ENCODE measurements at regions not wholly inside any gene's neighbourhood (a gene's known extent, or its start where the extent isn't known, plus 50 kb on each side); places are given as distances from the start of the nearest gene placed in this dataset.

DNA sequence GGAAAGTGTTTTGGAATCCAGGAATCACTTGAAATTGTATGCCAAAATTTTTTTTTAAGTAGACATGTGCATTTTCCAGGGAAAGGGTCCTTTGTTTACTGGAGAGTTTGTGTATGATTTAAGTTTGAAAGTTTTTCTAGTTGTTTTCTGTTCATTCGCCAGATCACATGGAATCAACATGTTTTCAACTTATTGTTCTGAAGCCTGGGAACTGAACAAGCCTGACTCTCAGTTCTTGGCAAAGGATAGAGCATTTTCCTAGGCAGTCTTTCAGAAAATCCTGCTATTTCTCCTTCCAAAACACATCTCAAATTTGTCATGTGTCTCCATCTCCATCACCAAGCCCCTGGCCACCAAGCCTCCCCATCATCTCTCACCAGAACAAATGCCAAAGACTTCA lies 374.8 kb downstream of the MAFB start:
- no peak overlapping the region for H3K4me3 ChIP-seq (ENCODE audit: low read depth, low read length)
- TF ChIP-seq, protein P1, sequence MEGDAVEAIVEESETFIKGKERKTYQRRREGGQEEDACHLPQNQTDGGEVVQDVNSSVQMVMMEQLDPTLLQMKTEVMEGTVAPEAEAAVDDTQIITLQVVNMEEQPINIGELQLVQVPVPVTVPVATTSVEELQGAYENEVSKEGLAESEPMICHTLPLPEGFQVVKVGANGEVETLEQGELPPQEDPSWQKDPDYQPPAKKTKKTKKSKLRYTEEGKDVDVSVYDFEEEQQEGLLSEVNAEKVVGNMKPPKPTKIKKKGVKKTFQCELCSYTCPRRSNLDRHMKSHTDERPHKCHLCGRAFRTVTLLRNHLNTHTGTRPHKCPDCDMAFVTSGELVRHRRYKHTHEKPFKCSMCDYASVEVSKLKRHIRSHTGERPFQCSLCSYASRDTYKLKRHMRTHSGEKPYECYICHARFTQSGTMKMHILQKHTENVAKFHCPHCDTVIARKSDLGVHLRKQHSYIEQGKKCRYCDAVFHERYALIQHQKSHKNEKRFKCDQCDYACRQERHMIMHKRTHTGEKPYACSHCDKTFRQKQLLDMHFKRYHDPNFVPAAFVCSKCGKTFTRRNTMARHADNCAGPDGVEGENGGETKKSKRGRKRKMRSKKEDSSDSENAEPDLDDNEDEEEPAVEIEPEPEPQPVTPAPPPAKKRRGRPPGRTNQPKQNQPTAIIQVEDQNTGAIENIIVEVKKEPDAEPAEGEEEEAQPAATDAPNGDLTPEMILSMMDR (IDR thresholded peaks at IDR 0.05; ENCODE audit: insufficient read depth, low read length, missing control alignments), result no peak
- no peak for DNase-seq (ENCODE audit: low read depth, low spot score)
- ChIA-PET CTCF (no interaction called here), POLR2A (no interaction called here)

- no peak overlapping the region for H3K4me3 ChIP-seq (ENCODE audit: low read depth, low read length)
- no peak for DNase-seq (ENCODE audit: low read depth, low spot score)
- TF ChIP-seq, protein P1 (IDR thresholded peaks at IDR 0.05; ENCODE audit: insufficient read depth, low read length, missing control alignments), result no peak
- ChIA-PET CTCF (no interaction called here), POLR2A (no interaction called here)
Observed at GRCh38 chr20:40313730-40314129, 375.3 kb downstream of the MAFB start.

DNA sequence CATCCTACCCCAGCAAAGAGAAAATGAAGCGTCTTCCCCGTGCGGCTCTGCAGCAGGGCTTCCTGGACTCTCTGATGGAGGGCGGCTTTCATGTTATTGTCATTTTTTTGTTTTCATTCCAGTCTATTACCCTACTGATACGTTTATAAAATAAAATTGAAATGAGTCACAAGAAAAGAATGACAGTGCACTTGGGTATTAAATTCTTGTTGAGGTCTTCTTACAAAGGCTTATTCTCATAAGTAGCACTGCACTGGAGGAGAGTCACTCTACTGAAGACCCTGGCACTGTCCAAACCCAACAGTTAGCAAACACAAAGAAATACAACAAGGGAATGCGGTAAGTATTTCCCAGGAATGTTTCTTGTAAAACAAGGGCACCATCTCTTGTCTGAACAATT lies 379.3 kb downstream of the MAFB start:
- no peak for DNase-seq (ENCODE audit: low read depth, low spot score)
- ChIA-PET CTCF (no interaction called here), POLR2A (no interaction called here)
- no peak overlapping the region for H3K4me3 ChIP-seq (ENCODE audit: low read depth, low read length)
- TF ChIP-seq, protein P1 (IDR thresholded peaks at IDR 0.05; ENCODE audit: insufficient read depth, low read length, missing control alignments), result no peak

- CTCF ChIA-PET, result no interaction called here
- no peak for DNase-seq (ENCODE audit: low read depth, low spot score)
- POLR2A ChIA-PET, result no interaction called here
- H3K4me3 ChIP-seq (ENCODE audit: low read depth, low read length), result no peak overlapping the region
- TF ChIP-seq, protein P1 (IDR thresholded peaks at IDR 0.05; ENCODE audit: insufficient read depth, low read length, missing control alignments), result no peak
Observed at GRCh38 chr20:40307997-40308396, 381.0 kb downstream of the MAFB start.

DNA sequence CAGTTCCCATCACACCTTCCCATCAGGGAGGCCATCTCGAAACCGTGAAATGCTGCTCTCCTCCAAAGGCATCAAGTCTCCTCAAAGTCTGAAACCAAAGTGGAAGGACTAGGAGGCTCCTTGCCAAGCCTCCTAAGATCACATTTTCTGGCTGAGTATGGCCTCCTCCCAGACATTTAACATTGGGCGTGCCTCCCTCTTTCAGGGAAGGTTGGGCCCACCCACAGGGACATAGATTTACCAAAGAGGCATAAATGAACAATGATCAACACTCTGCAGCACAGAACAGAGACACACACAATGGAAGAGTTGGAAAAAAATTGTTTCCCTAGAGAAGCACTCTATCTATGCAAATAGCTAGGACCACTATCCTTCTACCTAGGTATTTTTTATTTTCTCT lies 381.8 kb downstream of the MAFB start:
- TF ChIP-seq, protein P1 (IDR thresholded peaks at IDR 0.05; ENCODE audit: insufficient read depth, low read length, missing control alignments), result no peak
- no peak overlapping the region for H3K4me3 ChIP-seq (ENCODE audit: low read depth, low read length)
- ChIA-PET CTCF (no interaction called here), POLR2A (no interaction called here)
- no peak for DNase-seq (ENCODE audit: low read depth, low spot score)

DNA sequence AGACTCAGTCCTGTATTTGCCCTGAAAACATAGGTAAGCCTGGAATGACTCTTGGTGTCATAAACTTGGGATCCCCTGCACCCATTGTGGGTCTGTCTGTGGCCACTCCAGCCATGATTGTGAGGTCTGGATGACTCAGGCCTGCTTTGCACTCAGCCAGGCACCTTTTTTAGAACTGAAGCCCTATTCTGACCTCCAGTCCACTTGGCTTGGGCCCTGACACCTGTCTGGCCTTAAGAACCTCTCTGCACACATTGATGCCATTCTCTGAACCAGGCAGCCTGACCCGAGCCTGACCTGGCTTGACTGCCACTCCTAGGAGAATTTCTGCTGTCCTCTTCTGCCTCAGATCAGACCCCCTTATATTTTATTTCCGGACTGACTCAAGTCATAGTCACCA lies 383.7 kb downstream of the MAFB start:
- ChIA-PET POLR2A (no interaction called here), CTCF (no interaction called here)
- TF ChIP-seq, protein P1 (IDR thresholded peaks at IDR 0.05; ENCODE audit: insufficient read depth, low read length, missing control alignments), result no peak
- H3K4me3 ChIP-seq (ENCODE audit: low read depth, low read length), result no peak overlapping the region
- DNase-seq (ENCODE audit: low read depth, low spot score), result no peak

Measured in AG04449 (cell line).